BJ (cell line): ENCODE measurements at regions not wholly inside any gene's neighbourhood (a gene's known extent, or its start where the extent isn't known, plus 50 kb on each side); places are given as distances from the start of the nearest gene placed in this dataset.

ENCODE experiments used
- CTCF ChIA-PET: fragments of 350-600 bp; formaldehyde crosslinking; extraction: SDS; loops from one replicate; lab custom pipeline; 2021; ENCODE audit warnings: antibody characterized with exemption, inconsistent platforms; lab: Yijun Ruan, JAX
- POLR2A ChIA-PET: fragments of 300-600 bp; sonication (Branson Sonifier 250); formaldehyde crosslinking; extraction: SDS; loops from one replicate; lab custom pipeline; 2021; ENCODE audit warnings: antibody characterized with exemption; lab: Charles Lee
- DNase-seq: peaks from one replicate; pipeline ENCODE4 v3.0.0-alpha.2; 2011; ENCODE audit warnings: low read depth
- H3K27me3 ChIP-seq: 2 replicates; pipeline ENCODE4 v1.6.0; 2011; ENCODE audit warnings: low read length; ENCODE audit not compliant: control insufficient read depth, insufficient read depth
- H3K36me3 ChIP-seq: 2 replicates; pipeline ENCODE4 v1.5.1; 2011; ENCODE audit warnings: low read length; ENCODE audit not compliant: control insufficient read depth, insufficient read depth
- H3K4me3 ChIP-seq: 2 replicates; pipeline ENCODE4 v1.5.1; 2011; ENCODE audit warnings: low read depth, mild to moderate bottlenecking, control low read depth, low read length
- TF ChIP-seq, protein P1 (sequence below): IDR thresholded peaks from 2 replicates; pipeline ENCODE4 v1.5.1; 2011; ENCODE audit warnings: low read depth, mild to moderate bottlenecking, control low read depth, inconsistent platforms, low read length, moderate library complexity; ENCODE audit not compliant: insufficient read depth

DNA sequence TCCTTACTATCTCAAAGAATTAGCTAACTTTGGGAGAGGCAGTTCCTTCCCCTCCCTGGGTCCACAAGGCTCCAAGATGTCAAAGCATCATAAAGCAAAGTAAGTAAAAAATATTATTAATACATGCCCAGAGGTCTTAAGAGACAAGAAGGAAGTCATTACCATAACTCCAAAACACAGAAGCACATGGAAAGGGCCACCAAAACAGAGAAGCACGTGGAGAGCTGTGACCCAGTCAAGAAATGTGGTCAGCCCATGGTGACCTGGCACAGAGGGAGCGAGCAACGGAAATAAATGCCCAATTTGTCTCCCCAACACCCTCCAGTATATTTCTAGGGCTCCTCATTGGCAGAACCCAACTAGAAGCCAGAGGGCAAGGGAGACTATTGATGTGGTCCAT is 277.5 kb upstream of the API5 start:
- POLR2A ChIA-PET: no interaction called here
- TF ChIP-seq, protein P1, sequence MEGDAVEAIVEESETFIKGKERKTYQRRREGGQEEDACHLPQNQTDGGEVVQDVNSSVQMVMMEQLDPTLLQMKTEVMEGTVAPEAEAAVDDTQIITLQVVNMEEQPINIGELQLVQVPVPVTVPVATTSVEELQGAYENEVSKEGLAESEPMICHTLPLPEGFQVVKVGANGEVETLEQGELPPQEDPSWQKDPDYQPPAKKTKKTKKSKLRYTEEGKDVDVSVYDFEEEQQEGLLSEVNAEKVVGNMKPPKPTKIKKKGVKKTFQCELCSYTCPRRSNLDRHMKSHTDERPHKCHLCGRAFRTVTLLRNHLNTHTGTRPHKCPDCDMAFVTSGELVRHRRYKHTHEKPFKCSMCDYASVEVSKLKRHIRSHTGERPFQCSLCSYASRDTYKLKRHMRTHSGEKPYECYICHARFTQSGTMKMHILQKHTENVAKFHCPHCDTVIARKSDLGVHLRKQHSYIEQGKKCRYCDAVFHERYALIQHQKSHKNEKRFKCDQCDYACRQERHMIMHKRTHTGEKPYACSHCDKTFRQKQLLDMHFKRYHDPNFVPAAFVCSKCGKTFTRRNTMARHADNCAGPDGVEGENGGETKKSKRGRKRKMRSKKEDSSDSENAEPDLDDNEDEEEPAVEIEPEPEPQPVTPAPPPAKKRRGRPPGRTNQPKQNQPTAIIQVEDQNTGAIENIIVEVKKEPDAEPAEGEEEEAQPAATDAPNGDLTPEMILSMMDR: no peak
- no peak overlapping the region for H3K4me3 ChIP-seq

DNA sequence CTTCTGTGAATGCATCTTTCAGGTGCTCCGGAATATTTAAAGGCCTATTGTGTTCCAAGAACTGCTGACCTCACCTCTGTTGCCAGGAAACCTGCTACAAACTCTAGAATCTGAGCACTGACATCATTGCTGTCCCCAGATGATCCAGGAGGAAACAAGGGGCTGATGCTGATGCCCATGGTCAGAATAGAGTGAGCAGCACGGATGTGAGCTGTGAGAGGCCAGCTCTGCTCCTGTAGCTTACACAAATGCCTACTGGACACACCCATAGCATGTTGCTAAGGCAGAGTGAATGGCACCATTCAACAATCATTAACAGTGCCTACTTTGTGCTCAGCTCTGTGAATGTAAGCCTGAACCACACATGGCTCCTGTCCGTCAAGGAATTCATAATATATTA is 276.7 kb upstream of the API5 start:
- Histone ChIP-seq H3K4me3 (no peak overlapping the region), H3K36me3 (no peaks in the 10 kb centered on the region), H3K27me3 (no peaks in the 10 kb centered on the region)
- CTCF ChIA-PET: no interaction called here
- no peak for DNase-seq
- POLR2A ChIA-PET: no interaction called here
- TF ChIP-seq, protein P1: no peak

More for the DNA sequence above, 277.5 kb upstream of the API5 start:
- no peak for DNase-seq
- Histone ChIP-seq H3K27me3 (no peaks in the 10 kb centered on the region), H3K36me3 (no peaks in the 10 kb centered on the region)
- CTCF ChIA-PET: no interaction called here

GRCh38 chr11:43053638-43054412 is 258.0 kb upstream of the API5 start:
- ChIA-PET CTCF (no interaction called here), POLR2A (no interaction called here)
- Histone ChIP-seq H3K27me3 (no peaks in the 10 kb centered on the region), H3K36me3 (no peaks in the 10 kb centered on the region), H3K4me3 (no peak overlapping the region)
- TF ChIP-seq, protein P1: no peak
- no peak for DNase-seq

GRCh38 chr11:43067681-43068080 is 244.1 kb upstream of the API5 start:
- no peak overlapping the region for H3K4me3 ChIP-seq
- TF ChIP-seq, protein P1: no peak
- no peaks in the 10 kb centered on the region for H3K36me3 ChIP-seq
- CTCF ChIA-PET: no interaction called here
- POLR2A ChIA-PET: no interaction called here
- no peak for DNase-seq
- no peaks in the 10 kb centered on the region for H3K27me3 ChIP-seq

- ChIA-PET POLR2A (no interaction called here), CTCF (no interaction called here)
- TF ChIP-seq, protein P1: no peak
- DNase-seq: no peak
- Histone ChIP-seq H3K36me3 (no peaks in the 10 kb centered on the region), H3K4me3 (no peak overlapping the region), H3K27me3 (no peaks in the 10 kb centered on the region)
Observed at GRCh38 chr11:43071338-43071737, 240.5 kb upstream of the API5 start.
